Neural cell (in vitro differentiated cells): ENCODE measurements at regions not wholly inside any gene's neighbourhood (a gene's known extent, or its start where the extent isn't known, plus 50 kb on each side); places are given as distances from the start of the nearest gene placed in this dataset.

Experiments
- H2AFZ ChIP-seq: fragments of 200-600, 300-800 bp; sonication (generic), shearing (Covaris generic); 2 replicates; pipeline ENCODE4 v1.6.0; 2014; ENCODE audit warnings: low read depth, mild to moderate bottlenecking, antibody characterized with exemption, low read length, moderate library complexity
- H3F3A ChIP-seq: fragments of 200-600 bp; shearing (Covaris generic); 2 replicates; pipeline ENCODE4 v1.6.1; 2016; ENCODE audit warnings: mild to moderate bottlenecking, moderate library complexity, mixed read lengths, antibody characterized with exemption, low read length; ENCODE audit not compliant: insufficient read depth, poor library complexity, severe bottlenecking
- H3K27ac ChIP-seq: fragments of 200-600, 300-800 bp; sonication (generic), shearing (Covaris generic); 2 replicates; pipeline ENCODE4 v1.5.1; 2014; ENCODE audit warnings: mild to moderate bottlenecking, low read length, moderate library complexity
- H3K27me3 ChIP-seq: fragments of 300-800, 200-600 bp; sonication (generic), shearing (Covaris generic); 2 replicates; pipeline ENCODE4 v1.6.0; 2014; ENCODE audit warnings: mild to moderate bottlenecking, low read depth, low read length, moderate library complexity; ENCODE audit not compliant: insufficient read depth
- H3K36me3 ChIP-seq: fragments of 300-800, 200-600 bp; sonication (generic), shearing (Covaris generic); 2 replicates; pipeline ENCODE4 v1.5.1; 2014; ENCODE audit warnings: mild to moderate bottlenecking, antibody characterized with exemption, low read length, moderate library complexity; ENCODE audit not compliant: insufficient read depth
- H3K4me2 ChIP-seq: fragments of 300-800, 200-600 bp; sonication (generic), shearing (Covaris generic); 2 replicates; pipeline ENCODE4 v1.6.0; 2014; ENCODE audit warnings: mild to moderate bottlenecking, low read length
- H3K4me3 ChIP-seq: fragments of 300-800, 200-600 bp; sonication (generic), shearing (Covaris generic); 2 replicates; pipeline ENCODE4 v1.5.1; 2014; ENCODE audit warnings: mild to moderate bottlenecking, low read length, moderate library complexity
- H3K79me2 ChIP-seq: fragments of 200-600 bp; shearing (Covaris generic); replicated peaks from 2 replicates; pipeline ENCODE4 v1.6.0; 2014; ENCODE audit warnings: mild to moderate bottlenecking, low read length, moderate library complexity; ENCODE audit not compliant: insufficient read depth
- H3K9ac ChIP-seq: fragments of 300-800, 200-600 bp; sonication (generic), shearing (Covaris generic); 2 replicates; pipeline ENCODE4 v1.6.1; 2016; ENCODE audit warnings: mild to moderate bottlenecking, low read length, mixed read lengths
- H3K9me2 ChIP-seq: fragments of 200-600 bp; shearing (Covaris generic); 2 replicates; pipeline ENCODE4 v1.6.1; 2016; ENCODE audit warnings: mild to moderate bottlenecking, low read length, mixed read lengths; ENCODE audit not compliant: insufficient read depth
- H3K9me3 ChIP-seq: fragments of 200-600, 300-800 bp; sonication (generic), shearing (Covaris generic); 2 replicates; pipeline ENCODE4 v1.6.1; 2016; ENCODE audit warnings: mild to moderate bottlenecking, mixed run types, low read length, moderate library complexity, mixed read lengths
- H4K20me1 ChIP-seq: fragments of 200-600 bp; shearing (Covaris generic); 2 replicates; pipeline ENCODE4 v1.6.1; 2016; ENCODE audit warnings: mild to moderate bottlenecking, mixed run types; ENCODE audit not compliant: insufficient read depth
- EP300 ChIP-seq: fragments of 450-650 bp; conservative IDR thresholded peaks from 2 replicates; pipeline ENCODE4 v1.6.1; 2014; ENCODE audit warnings: antibody characterized with exemption, mild to moderate bottlenecking, moderate library complexity; ENCODE audit not compliant: poor library complexity, severe bottlenecking
- EZH2 ChIP-seq: fragments of 200-600, 300-800 bp; shearing (Covaris generic), sonication (generic); IDR thresholded peaks from 2 replicates; pipeline ENCODE4 v1.6.1; 2014; ENCODE audit warnings: antibody characterized with exemption, low read length, borderline replicate concordance, mild to moderate bottlenecking; ENCODE audit not compliant: insufficient read depth, poor library complexity, severe bottlenecking
- MXI1 ChIP-seq: fragments of 450-650 bp; conservative IDR thresholded peaks from 2 replicates; pipeline ENCODE4 v1.6.1; 2014; ENCODE audit warnings: antibody characterized with exemption, mild to moderate bottlenecking; ENCODE audit not compliant: poor library complexity, severe bottlenecking
- POLR2AphosphoS5 ChIP-seq: IDR thresholded peaks from 2 replicates; pipeline ENCODE4 v1.6.1; 2012
- RAD21 ChIP-seq: fragments of 450-650 bp; conservative IDR thresholded peaks from 2 replicates; pipeline ENCODE4 v1.6.1; 2014; ENCODE audit warnings: antibody characterized with exemption, mild to moderate bottlenecking, moderate library complexity
- REST ChIP-seq: IDR thresholded peaks from 2 replicates; pipeline ENCODE4 v1.6.1; 2012; ENCODE audit warnings: borderline replicate concordance
- SMC3 ChIP-seq: fragments of 450-650 bp; conservative IDR thresholded peaks from 2 replicates; pipeline ENCODE4 v1.6.1; 2014; ENCODE audit warnings: antibody characterized with exemption, mild to moderate bottlenecking, moderate library complexity; ENCODE audit not compliant: poor library complexity
- TAF1 ChIP-seq: IDR thresholded peaks from 2 replicates; pipeline ENCODE4 v1.6.1; 2012; ENCODE audit warnings: low read depth
- TF ChIP-seq, protein P1 (sequence below): fragments of 450-650 bp; IDR thresholded peaks from 2 replicates; pipeline ENCODE4 v1.5.1; 2014; ENCODE audit warnings: antibody characterized with exemption, mild to moderate bottlenecking, moderate library complexity; ENCODE audit not compliant: poor library complexity, severe bottlenecking

DNA sequence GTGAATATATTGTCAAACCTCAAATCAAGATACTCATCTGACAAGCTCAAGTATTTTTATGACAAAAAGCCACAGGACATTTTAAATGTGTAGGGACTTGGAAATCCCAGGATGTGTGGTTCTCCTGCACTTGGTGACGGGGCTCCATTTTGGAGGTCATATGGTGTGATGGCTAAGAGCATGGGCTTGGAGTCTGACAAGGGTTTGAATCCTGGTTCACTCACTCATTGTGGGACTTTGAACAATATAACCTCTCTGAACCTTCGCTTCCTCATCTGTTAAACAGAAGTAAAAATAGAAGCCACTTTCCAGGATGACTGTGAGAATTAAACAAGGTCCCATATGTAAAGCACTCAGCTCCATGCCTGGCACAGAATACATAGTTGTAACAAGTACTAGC, 99.6 kb downstream of the SMIM20 start:
- H2AFZ ChIP-seq = no peak overlapping the region
- H4K20me1 ChIP-seq = no peaks in the 10 kb centered on the region
- no peak overlapping the region for H3K9ac ChIP-seq
- no peaks in the 10 kb centered on the region for H3K9me2 ChIP-seq
- no peak for TF ChIP-seq MXI1
- TF ChIP-seq, protein P1, sequence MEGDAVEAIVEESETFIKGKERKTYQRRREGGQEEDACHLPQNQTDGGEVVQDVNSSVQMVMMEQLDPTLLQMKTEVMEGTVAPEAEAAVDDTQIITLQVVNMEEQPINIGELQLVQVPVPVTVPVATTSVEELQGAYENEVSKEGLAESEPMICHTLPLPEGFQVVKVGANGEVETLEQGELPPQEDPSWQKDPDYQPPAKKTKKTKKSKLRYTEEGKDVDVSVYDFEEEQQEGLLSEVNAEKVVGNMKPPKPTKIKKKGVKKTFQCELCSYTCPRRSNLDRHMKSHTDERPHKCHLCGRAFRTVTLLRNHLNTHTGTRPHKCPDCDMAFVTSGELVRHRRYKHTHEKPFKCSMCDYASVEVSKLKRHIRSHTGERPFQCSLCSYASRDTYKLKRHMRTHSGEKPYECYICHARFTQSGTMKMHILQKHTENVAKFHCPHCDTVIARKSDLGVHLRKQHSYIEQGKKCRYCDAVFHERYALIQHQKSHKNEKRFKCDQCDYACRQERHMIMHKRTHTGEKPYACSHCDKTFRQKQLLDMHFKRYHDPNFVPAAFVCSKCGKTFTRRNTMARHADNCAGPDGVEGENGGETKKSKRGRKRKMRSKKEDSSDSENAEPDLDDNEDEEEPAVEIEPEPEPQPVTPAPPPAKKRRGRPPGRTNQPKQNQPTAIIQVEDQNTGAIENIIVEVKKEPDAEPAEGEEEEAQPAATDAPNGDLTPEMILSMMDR = no peak
- no peak for TF ChIP-seq EP300
- TF ChIP-seq TAF1 = no peak
- TF ChIP-seq SMC3 = no peak
- no peak for TF ChIP-seq EZH2
- TF ChIP-seq RAD21 = no peak
- TF ChIP-seq POLR2AphosphoS5 = no peak
- TF ChIP-seq REST = no peak
- no peaks in the 10 kb centered on the region for H3K9me3 ChIP-seq
- H3K27me3 ChIP-seq = no peaks in the 10 kb centered on the region
- no peaks in the 10 kb centered on the region for H3K36me3 ChIP-seq
- H3K79me2 ChIP-seq = no peaks in the 10 kb centered on the region
- no peak overlapping the region for H3K4me3 ChIP-seq
- no peak overlapping the region for H3K4me2 ChIP-seq
- no peaks in the 10 kb centered on the region for H3F3A ChIP-seq
- H3K27ac ChIP-seq = no peak overlapping the region

- TF ChIP-seq POLR2AphosphoS5 (no peak), EP300 (no peak), TAF1 (no peak), SMC3 (no peak)
- TF ChIP-seq, protein P1 = no peak
- Histone ChIP-seq H3K27me3 (no peaks in the 10 kb centered on the region), H3K36me3 (no peaks in the 10 kb centered on the region), H3K4me2 (no peak overlapping the region), H2AFZ (no peak overlapping the region), H3K27ac (no peak overlapping the region), H3K4me3 (no peak overlapping the region), H3K9ac (no peak overlapping the region), H4K20me1 (no peaks in the 10 kb centered on the region), H3K79me2 (no peaks in the 10 kb centered on the region), H3K9me2 (no peaks in the 10 kb centered on the region), H3F3A (no peaks in the 10 kb centered on the region), H3K9me3 (no peaks in the 10 kb centered on the region)
Measured at GRCh38 chr4:26015133-26015651, 101.2 kb downstream of the SMIM20 start.
